Uterus (tissue), 2 donors: ENCODE measurements at regions not wholly inside any gene's neighbourhood (a gene's known extent, or its start where the extent isn't known, plus 50 kb on each side); places are given as distances from the start of the nearest gene placed in this dataset.

Source experiments
- CTCF ChIP-seq, 4 experiments: fragments of 200-600 bp in 2 of 4; fragments of 450-650 bp in 2 of 4; sonication (generic) in 2 of 4; IDR thresholded peaks; one replicate each; pipeline ENCODE4 v1.5.1; 2016 to 2019; ENCODE audit warnings: antibody characterized with exemption in 4 of 4, mild to moderate bottlenecking in 2 of 4, moderate library complexity in 1 of 4
- POLR2A ChIP-seq, 2 donors: fragments of 450-650 bp; IDR thresholded peaks; one replicate each; pipeline ENCODE4 v1.6.1; 2016; ENCODE audit warnings: antibody characterized with exemption in 2 of 2, mild to moderate bottlenecking in 1 of 2, moderate library complexity in 1 of 2

GRCh38 chr14:96994999-96995398 lies 197.8 kb downstream of the VRK1 start:
- TF ChIP-seq CTCF (IDR thresholded peaks at IDR 0.05) (no peak), POLR2A (IDR thresholded peaks at IDR 0.05) (no peak)
